Heart right ventricle (tissue), 16 donors: ENCODE measurements at regions not wholly inside any gene's neighbourhood (a gene's known extent, or its start where the extent isn't known, plus 50 kb on each side); places are given as distances from the start of the nearest gene placed in this dataset.

Experiments used
- ATAC-seq, 8 donors: fragments of 200-7000 bp; cut with Tn5 transposase; one replicate each; pipeline ENCODE4 v1.9.1; 2020; ENCODE audit warnings: mild to moderate bottlenecking in 8 of 8, moderate library complexity in 8 of 8, moderate number of reproducible peaks in 1 of 8
- DNase-seq, 2 donors: peaks; one replicate each; pipeline ENCODE4 v3.0.0-alpha.2; 2020
- H3K27ac ChIP-seq, 10 donors: fragments of 200-600 bp; sonication (generic) in 2 of 10; one replicate each; pipeline versions ENCODE4 v1.5.0 to v1.8.0; 2020 to 2022; ENCODE audit warnings: mild to moderate bottlenecking in 3 of 10
- H3K27me3 ChIP-seq, 7 donors: fragments of 200-600 bp; one replicate each; pipeline ENCODE4 v1.8.0; 2021 to 2022; ENCODE audit warnings: mild to moderate bottlenecking in 2 of 7
- H3K36me3 ChIP-seq, 9 donors: fragments of 200-600 bp; sonication (generic) in 1 of 9; one replicate each; pipeline versions ENCODE4 v1.5.0 to v1.8.0; 2020 to 2022; ENCODE audit warnings: mild to moderate bottlenecking in 2 of 9
- H3K4me1 ChIP-seq, 9 donors: fragments of 200-600 bp; sonication (generic) in 1 of 9; one replicate each; pipeline versions ENCODE4 v1.5.0 to v1.8.0; 2020 to 2022; ENCODE audit warnings: mild to moderate bottlenecking in 4 of 9
- H3K4me3 ChIP-seq, 10 donors: fragments of 200-600 bp; sonication (generic) in 2 of 10; one replicate each; pipeline versions ENCODE4 v1.5.0 to v1.8.0; 2020 to 2022; ENCODE audit warnings: mild to moderate bottlenecking in 7 of 10, moderate library complexity in 2 of 10
- H3K9me3 ChIP-seq, 11 donors: fragments of 200-600 bp in 10 of 11; sonication (generic) in 2 of 11; one replicate each; pipeline versions ENCODE4 v1.5.0 to v1.8.0; 2013 to 2022; ENCODE audit warnings: mild to moderate bottlenecking in 2 of 11, control low read depth in 1 of 11, moderate library complexity in 1 of 11
- CTCF ChIP-seq, 9 donors: fragments of 200-600 bp; sonication (generic) in 2 of 9; IDR thresholded peaks; one replicate each; pipeline versions ENCODE4 v1.5.0 to v1.8.0; 2021 to 2022; ENCODE audit warnings: antibody characterized with exemption in 9 of 9, mild to moderate bottlenecking in 5 of 9, moderate library complexity in 1 of 9
- WGBS, 2 donors: extraction: QIAGEN DNeasy Blood & Tissue Kit; methylation state at CpG; one replicate each; pipeline ENCODE4 v1.1.7; 2013; ENCODE audit warnings: inconsistent platforms in 1 of 2; 5-methylcytosine and 5-hydroxymethylcytosine counted together
- intact Hi-C, 10 donors: fragments of 100-400 bp; cut with DNase I; formaldehyde crosslinking; loops; one replicate each; pipeline versions ENCODE4 v1.11.1 to v1.14.2; 2022
- donor health status: Arrhythmogenic right ventricular cardiomyopathy.
- donor health status: ischemic (EF 13 %, LVEDD 7.1; RV severe dilation, severe dysfunction).
- donor health status: healthy with polysubstance abuse.
- donor health status: DM: no; HTN: yes; CAD: no.
- donor health status: DM: no; HTN: no; CAD: no.
- donor health status: ischemic (EF 25% LVEDD 6.9; RV normal size, moderate dysfunction).
- donor health status: ischemic (EF 25% LVEDD 5.7; RV mildly dilated, moderate dysfunction).
- donor health status: healthy.
- donor health status: DM: yes; HTN: yes; CAD: no.
- donor health status: Ischemic cardiomyopathy.
- donor health status: ischemic (EF 35%, LVEDD 5.7; RV mildly dilated, moderate dysfunction).
- donor health status: nonischemic (EF 11% LVEDD 7.7; RV severe dilation, severe dysfunction).
- donor health status: DM: yes; HTN: yes; CAD: no.
- donor health status: PGD.
- donor health status: ischemic (EF 29% LVEDD 5.4; RV normal size, mild dysfunction).
- donor health status: nonischemic (EF 23%, LVEDD 6.1; RV moderate dilation, normal function).

DNA sequence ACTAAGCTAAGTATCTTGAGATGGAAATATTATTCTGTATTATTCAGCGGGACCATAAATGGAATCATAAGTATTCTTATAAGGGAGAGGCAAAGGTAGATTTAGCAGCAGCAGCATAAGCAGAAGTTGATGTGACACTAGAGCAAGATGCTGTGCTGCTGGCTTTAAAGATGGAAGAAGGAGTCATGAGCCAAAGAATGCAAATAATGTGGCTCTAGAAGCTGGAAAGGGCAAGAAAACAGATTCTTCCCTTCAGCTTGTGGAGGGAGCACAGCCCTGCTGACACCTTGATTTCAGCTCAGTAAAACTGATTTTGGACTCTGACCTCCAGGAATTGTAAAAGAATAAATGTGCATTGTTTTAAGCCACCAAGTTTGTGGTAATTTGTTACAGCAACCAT lies 144.2 kb upstream of the ANKRD28 start:
- H3K27me3 ChIP-seq, result no peaks in the 10 kb centered on the region
- no peaks in the 10 kb centered on the region for H3K4me1 ChIP-seq
- no peak for DNase-seq
- intact Hi-C loops, result no loop called here
- peaks cover 0 to 5% (median 0%) of the 10 kb centered on the region in 11 donors for H3K9me3 ChIP-seq
- ATAC-seq, result no peak
- no peaks in the 10 kb centered on the region for H3K36me3 ChIP-seq
- no peak overlapping the region for H3K4me3 ChIP-seq
- TF ChIP-seq CTCF (IDR thresholded peaks at IDR 0.05), result no peak
- 91 to 95% methylated on average over 1 of the region's 1 CpG for WGBS, 2 donors
- no peak overlapping the region for H3K27ac ChIP-seq

- Histone ChIP-seq H3K36me3 (no peaks in the 10 kb centered on the region), H3K27me3 (no peaks in the 10 kb centered on the region), H3K9me3 (peaks cover 0 to 5% (median 0%) of the 10 kb centered on the region in 11 donors), H3K4me3 (no peak overlapping the region), H3K4me1 (no peaks in the 10 kb centered on the region), H3K27ac (no peak overlapping the region)
- intact Hi-C loops, result no loop called here
- ATAC-seq (peak in 1 of 8 donors; percentile 35), DNase-seq (no peak)
- no peak for TF ChIP-seq CTCF (IDR thresholded peaks at IDR 0.05)
These were observed 144.7 kb upstream of the ANKRD28 start for GRCh38 chr3:15942462-15942861.

DNA sequence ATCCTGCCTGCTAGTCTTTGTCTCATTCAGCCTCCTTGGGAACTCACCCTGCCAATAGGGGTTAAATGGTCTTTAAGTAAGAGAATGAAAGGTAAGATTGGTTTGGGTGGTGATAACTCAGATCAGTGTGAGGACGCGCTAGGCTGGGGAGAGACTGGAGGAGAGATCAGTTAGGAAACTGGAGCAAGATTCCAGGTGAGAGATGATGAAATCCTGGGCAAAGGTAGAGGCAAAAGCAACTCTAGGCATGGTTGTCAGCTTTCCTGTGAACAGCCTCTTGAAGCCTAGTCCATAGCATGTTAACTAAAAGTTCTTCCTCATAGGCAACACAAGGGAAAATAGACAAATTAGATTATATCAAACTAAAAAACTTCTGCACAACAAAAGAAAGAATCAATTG lies 145.2 kb upstream of the ANKRD28 start:
- 96% methylated on average over 2 of the region's 2 CpGs for WGBS, 2 donors
- no peak for TF ChIP-seq CTCF (IDR thresholded peaks at IDR 0.05)
- Histone ChIP-seq H3K9me3 (peaks cover 0 to 5% (median 0%) of the 10 kb centered on the region in 11 donors), H3K4me3 (no peak overlapping the region), H3K27ac (no peak overlapping the region), H3K27me3 (no peaks in the 10 kb centered on the region), H3K4me1 (no peaks in the 10 kb centered on the region), H3K36me3 (no peaks in the 10 kb centered on the region)
- no peak for ATAC-seq
- intact Hi-C loops, result no loop called here
- DNase-seq, result no peak

DNA sequence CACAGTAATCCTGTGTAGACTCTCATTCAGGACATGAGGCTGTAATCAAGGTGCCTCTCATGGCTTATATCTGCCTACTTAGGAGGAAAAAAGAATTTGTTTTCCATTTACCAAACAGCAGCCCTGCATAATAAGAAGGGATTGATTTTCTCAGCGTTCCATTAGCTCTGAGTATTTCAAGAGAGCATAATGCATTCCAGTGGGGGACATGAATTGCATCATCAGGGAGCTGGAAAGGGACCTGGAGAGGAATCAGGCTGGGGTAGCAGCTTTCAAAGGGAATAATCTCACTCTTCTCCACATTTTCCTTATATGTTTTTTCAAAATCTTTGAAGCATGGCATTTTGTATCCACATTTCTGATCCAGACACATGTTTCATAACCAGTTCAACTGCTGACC lies 150.6 kb upstream of the ANKRD28 start:
- no peak overlapping the region for H3K27ac ChIP-seq
- H3K9me3 ChIP-seq, result peaks cover 0 to 5% (median 0%) of the 10 kb centered on the region in 11 donors
- no peaks in the 10 kb centered on the region for H3K36me3 ChIP-seq
- DNase-seq (no peak), ATAC-seq (no peak)
- H3K4me3 ChIP-seq, result no peak overlapping the region
- intact Hi-C loops, result no loop called here
- H3K4me1 ChIP-seq, result no peaks in the 10 kb centered on the region
- 80 to 82% methylated on average over 1 of the region's 1 CpG for WGBS, 2 donors
- no peak for TF ChIP-seq CTCF (IDR thresholded peaks at IDR 0.05)
- no peaks in the 10 kb centered on the region for H3K27me3 ChIP-seq
